ENCODE measurements at regions not wholly inside any gene's neighbourhood (a gene's known extent, or its start where the extent isn't known, plus 50 kb on each side); places are given as distances from the start of the nearest gene placed in this dataset.

DNA sequence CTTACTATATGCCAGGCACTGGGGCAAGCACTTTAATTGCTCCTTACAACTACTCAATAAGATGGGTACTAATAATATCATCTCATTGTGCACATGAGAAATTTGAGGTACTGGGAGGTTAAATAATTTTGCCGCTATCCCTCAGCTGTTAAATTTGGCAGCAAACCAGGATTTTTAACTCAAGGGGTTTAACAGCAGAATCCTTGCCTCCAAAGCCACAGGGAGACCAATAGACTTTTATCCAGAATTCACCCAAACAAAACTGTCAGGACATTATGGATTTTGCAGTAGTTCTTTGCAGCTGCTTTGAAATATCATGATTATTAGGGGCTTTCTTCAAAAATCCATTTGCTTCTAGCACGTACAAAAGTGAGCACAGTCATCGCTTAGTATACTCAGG lies 136.2 kb downstream of the RPS12 start:
- H3K36me3 ChIP-seq (ENCODE audit: control insufficient read depth in 2 of 4, insufficient read depth in 4 of 4, low read length in 3 of 4) = no peaks in the 10 kb centered on the region
- ChIA-PET POLR2A (ENCODE audit: partially characterized antibody) (interaction anchor here (2.2 kb wide), 1 partner anchor 136 kb away, joined by 14 read pairs; the partner anchor contains the start of gene RPS12), CTCF (ENCODE audit: partially characterized antibody) (interaction anchor here (0.9 to 4.3 kb wide), 4 partner anchors 8 to 14 kb away, joined by 3 to 26 read pairs (median 3); no protein-coding TSS in a partner anchor)
- no peak overlapping the region for H3K56ac ChIP-seq (replicated peaks; ENCODE audit: insufficient read length, low read depth, low read length)
- no peaks in the 10 kb centered on the region for H3K27me3 ChIP-seq (replicated peaks in 1 of 4; ENCODE audit: control insufficient read depth in 3 of 4, extremely low read depth in 1 of 4, insufficient read depth in 3 of 4, low read length in 3 of 4)
- H3K18ac ChIP-seq (ENCODE audit: extremely low read depth, low read length) = no peak overlapping the region
- no peaks in the 10 kb centered on the region for H3K79me1 ChIP-seq (ENCODE audit: low read depth, low read length)
- H3K9me3 ChIP-seq (ENCODE audit: insufficient read depth in 2 of 2, low read depth in 1 of 2, low read length in 1 of 2) = no peaks in the 10 kb centered on the region
- H3K4me1 ChIP-seq (replicated peaks in 1 of 4; ENCODE audit: control insufficient read depth in 3 of 4, insufficient read depth in 4 of 4, low read length in 3 of 4) = no peaks in the 10 kb centered on the region
- no peak for DNase-seq (ENCODE audit: low read depth in 1 of 2, low spot score in 2 of 2)
- H4K5ac ChIP-seq (ENCODE audit: insufficient read length, low read depth, low read length) = no peak overlapping the region
- H3K79me2 ChIP-seq (ENCODE audit: control insufficient read depth in 1 of 2, insufficient read depth in 2 of 2, low read length in 2 of 2) = no peaks in the 10 kb centered on the region
- WGBS, 2 experiments (ENCODE audit: extremely low coverage in 1 of 2, insufficient coverage in 1 of 2, insufficient read length in 1 of 2, insufficient replicate concordance in 2 of 2, low coverage in 1 of 2, low lambda C conversion rate in 2 of 2, missing lambda C conversion rate in 1 of 2) = 87% methylated on average over 3 of the region's 3 CpGs; no CpG with 5 or more reads in 1 of the 2 experiments
- H2BK15ac ChIP-seq (ENCODE audit: low read length) = no peak overlapping the region
- H3K23me2 ChIP-seq (ENCODE audit: low read depth, low read length) = no peaks in the 10 kb centered on the region
- FAIRE-seq = no peak
- no peak overlapping the region for H2BK5ac ChIP-seq (ENCODE audit: low read depth, low read length)
- no peak overlapping the region for H3K4ac ChIP-seq (replicated peaks; ENCODE audit: insufficient read length, low read depth, low read length)
- H4K20me1 ChIP-seq (replicated peaks in 1 of 2; ENCODE audit: control insufficient read depth in 1 of 2, insufficient read depth in 2 of 2, low read length in 2 of 2) = no peaks in the 10 kb centered on the region
- H2BK20ac ChIP-seq (ENCODE audit: low read length) = no peak overlapping the region
- no peak overlapping the region for H3K23ac ChIP-seq (ENCODE audit: insufficient read length)
- H2AK5ac ChIP-seq (ENCODE audit: low read depth, low read length) = no peak overlapping the region
- no peak overlapping the region for H4K91ac ChIP-seq (replicated peaks; ENCODE audit: insufficient read length, low read length)
- H3K9ac ChIP-seq (replicated peaks in 1 of 4; ENCODE audit: extremely low read depth in 1 of 4, low read depth in 3 of 4, low read length in 3 of 4) = no peak overlapping the region
- H2AFZ ChIP-seq (ENCODE audit: low read length) = no peak overlapping the region
- H3K27ac ChIP-seq (ENCODE audit: low read depth, low read length) = no peak overlapping the region
- H3K4me3 ChIP-seq (ENCODE audit: extremely low read depth in 1 of 4, insufficient read depth in 2 of 4, low read depth in 3 of 4, low read length in 4 of 4) = no peak overlapping the region
- no peak overlapping the region for H3K4me2 ChIP-seq (ENCODE audit: insufficient read depth in 1 of 2, low read depth in 2 of 2, low read length in 2 of 2)
- no peak overlapping the region for H2BK12ac ChIP-seq (ENCODE audit: low read depth, low read length)
- no peak overlapping the region for H3K14ac ChIP-seq (ENCODE audit: insufficient read length)
- H4K8ac ChIP-seq (ENCODE audit: extremely low read depth, insufficient read depth, low read length) = no peak overlapping the region
- H2BK120ac ChIP-seq (replicated peaks; ENCODE audit: low read depth, low read length) = no peak overlapping the region
- TF ChIP-seq CHD1 (IDR thresholded peaks at IDR 0.05; ENCODE audit: low read depth, low read length) = no peak
- no peak for TF ChIP-seq SAP30 (IDR thresholded peaks at IDR 0.05; ENCODE audit: insufficient read depth, insufficient replicate concordance, low read length)
- no peak for TF ChIP-seq MAFK (IDR thresholded peaks at IDR 0.05; ENCODE audit: low read depth, low read length)
- TF ChIP-seq ATF3 (IDR thresholded peaks at IDR 0.05; ENCODE audit: insufficient read depth, low read depth, low read length) = no peak
- no peak for TF ChIP-seq POU5F1 (IDR thresholded peaks at IDR 0.05; ENCODE audit: low read depth, low read length)
- TF ChIP-seq ASH2L (IDR thresholded peaks at IDR 0.05; ENCODE audit: low read length) = no peak
- TF ChIP-seq CEBPB (IDR thresholded peaks at IDR 0.05; ENCODE audit: low read depth, low read length) = no peak
- no peak for TF ChIP-seq TEAD4 (IDR thresholded peaks at IDR 0.05; ENCODE audit: low read depth, low read length)
- no peak for TF ChIP-seq HDAC6 (IDR thresholded peaks at IDR 0.05; ENCODE audit: low read depth, low read length)
- TF ChIP-seq YY1 (IDR thresholded peaks at IDR 0.05; ENCODE audit: low read depth, low read length) = no peak

All from H1 (cell line).